Fibroblast of skin of back (primary cell): ENCODE measurements at regions not wholly inside any gene's neighbourhood (a gene's known extent, or its start where the extent isn't known, plus 50 kb on each side); places are given as distances from the start of the nearest gene placed in this dataset.
"Not testable (repeated sequence)": the region's sequence is repeated elsewhere in the genome, so short reads cannot be mapped to it uniquely, and the experiment has no call there.

Source experiments
- DNase-seq: peaks from one replicate; pipeline ENCODE4 v3.0.0-alpha.2; 2013

DNA sequence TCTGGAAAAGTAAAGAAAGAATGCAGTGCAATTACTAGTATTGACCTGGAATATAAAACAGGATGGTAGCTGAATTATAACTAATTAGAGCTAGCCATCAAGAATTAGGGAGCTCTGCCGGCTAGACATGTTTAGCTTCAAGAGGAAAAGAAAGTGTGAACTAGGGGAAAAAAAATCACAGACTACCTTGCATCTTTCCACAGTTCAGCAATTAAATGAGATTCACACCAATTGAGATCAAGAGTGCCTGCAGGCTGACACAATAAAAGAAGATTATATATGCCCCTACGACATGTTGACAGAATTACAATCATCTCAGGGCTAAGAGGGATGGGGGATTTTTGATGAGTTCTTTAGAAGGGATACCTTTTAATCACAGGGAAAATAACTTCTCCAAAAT lies 303.3 kb upstream of the CELF2 start:
- no peak for DNase-seq

DNA sequence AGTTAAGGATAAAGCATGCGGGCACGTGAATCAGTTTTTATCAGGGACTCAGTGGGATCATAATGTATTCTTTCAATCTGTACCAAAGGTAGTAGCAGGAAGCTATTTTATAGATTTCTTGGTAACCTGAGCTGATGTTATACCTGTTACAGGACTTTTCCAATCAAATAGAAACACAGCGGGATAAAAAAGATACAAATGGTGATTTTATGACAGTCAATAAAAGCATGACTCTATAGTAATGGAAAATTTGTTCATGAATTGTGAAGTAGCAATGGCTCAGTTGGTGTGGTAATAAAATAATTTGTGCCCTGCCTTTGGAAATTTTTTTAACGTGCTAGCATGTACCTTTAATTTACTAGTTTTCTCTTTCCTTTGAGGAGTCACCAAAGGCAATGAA lies 300.7 kb upstream of the CELF2 start:
- no peak for DNase-seq

DNA sequence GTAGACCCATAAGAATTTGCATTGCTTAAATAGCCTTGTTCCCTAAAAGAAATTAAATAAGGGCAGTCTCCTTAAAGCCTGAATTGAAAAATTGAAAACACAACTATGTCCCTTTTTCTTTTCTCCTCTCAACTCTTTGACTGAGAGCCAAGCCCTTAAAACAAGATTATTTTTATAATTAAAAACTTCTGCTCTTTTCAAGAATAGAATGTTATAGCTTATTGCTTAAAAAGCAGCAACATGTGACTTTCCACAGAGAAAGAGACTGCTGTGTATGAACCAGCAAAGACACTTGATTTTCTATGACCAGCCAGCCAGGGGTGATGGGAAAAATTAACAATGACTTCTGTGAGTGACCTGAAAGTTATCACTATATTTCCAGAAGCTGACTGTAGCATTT lies 295.2 kb upstream of the CELF2 start:
- DNase-seq = no peak

DNA sequence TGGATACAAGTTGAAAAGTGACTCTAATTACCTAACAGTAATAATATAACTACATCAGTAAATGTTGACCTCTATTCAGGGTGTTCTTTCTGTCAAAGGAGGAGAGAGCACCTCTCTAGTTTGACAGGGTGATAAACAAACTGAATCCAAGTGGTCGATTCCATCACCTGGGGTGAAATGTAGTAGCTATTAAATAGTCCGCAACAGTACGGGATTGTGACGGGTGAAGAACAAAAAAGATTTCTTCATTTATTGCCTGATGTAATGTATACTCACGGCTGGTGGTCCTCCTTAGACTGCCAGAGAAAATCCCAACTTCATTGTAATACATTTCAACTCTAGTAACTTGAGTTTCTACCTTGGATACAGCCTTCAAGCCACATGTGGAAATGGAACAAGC lies 292.5 kb upstream of the CELF2 start:
- DNase-seq = no peak

DNA sequence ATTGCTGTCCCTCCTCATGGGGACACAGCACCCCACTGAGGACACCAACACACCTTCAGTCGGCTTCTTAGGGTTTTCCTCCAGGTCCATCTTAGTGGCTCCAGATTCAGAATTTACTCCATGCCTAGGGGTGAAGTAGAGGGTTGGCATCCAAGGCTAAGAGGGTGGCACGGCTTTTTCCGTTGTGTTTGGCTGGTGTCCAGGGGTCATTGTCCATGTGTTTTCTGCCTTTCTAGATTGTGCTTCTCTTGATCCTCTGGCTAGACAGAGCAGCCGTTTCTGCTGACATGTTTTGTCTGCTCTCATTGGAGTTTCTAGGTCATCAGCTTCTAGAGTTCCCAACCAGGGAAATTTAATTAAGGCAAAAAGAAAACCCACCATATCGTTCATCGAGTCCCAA lies 291.6 kb upstream of the CELF2 start:
- DNase-seq = no peak

DNA sequence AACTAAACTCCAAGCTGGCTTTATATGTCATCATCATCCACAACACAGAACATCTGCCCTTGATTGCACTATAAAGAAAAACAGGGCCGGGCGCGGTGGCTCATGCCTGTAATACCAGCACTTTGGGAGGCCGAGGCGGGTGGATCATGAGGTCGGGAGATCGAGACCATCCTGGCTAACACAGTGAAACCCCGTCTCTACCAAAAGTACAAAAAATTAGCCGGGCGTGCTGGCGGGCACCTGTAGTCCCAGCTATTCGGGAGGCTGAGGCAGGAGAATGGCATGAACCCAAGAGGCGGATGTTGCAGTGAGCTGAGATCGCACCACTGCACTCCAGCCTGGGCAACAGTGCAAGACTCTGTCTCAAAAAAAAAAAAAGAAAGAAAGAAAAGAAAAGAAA lies 290.3 kb upstream of the CELF2 start:
- DNase-seq = not testable (repeated sequence)

GRCh38 chr10:10727812-10728211 lies 289.9 kb upstream of the CELF2 start:
- DNase-seq = no peak

- DNase-seq = no peak
These were observed 287.1 kb upstream of the CELF2 start for GRCh38 chr10:10730471-10731043.

- no peak for DNase-seq
These were observed 286.3 kb upstream of the CELF2 start for GRCh38 chr10:10731366-10731765.

DNA sequence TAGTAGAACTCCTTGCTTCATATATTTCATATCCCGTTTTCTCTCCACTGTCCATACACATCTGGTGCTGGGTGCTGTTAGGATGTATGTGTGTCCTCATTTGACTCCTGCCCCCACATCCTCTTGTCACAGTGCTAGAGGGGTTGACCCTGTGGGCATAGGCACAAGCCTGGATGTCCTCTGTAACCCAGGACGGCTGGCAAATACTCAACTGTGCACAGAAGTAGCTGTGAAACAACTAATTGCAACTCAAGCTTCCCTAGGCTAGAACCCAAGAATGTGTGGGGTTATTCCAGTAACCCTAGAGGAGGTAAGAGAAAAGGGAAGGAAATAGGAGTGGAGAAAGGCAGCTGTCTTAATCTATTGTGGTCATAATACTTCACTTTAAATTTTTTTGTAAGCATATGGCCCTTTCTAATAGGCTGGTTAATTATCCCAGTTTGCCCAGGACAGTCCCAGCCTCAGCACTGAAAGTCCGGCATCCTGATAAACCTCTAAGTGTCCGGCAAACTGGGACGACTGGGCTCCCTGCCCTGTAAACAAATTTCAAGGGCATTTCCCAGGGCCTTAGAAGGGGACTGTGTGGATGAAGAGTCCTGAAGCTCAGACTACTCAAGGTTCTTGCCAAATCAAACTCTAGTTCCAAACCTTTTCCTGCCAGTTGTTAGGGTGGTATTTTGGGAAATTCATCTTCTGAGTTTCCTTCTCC lies 283.2 kb upstream of the CELF2 start:
- DNase-seq = no peak

- no peak for DNase-seq
These were observed 272.4 kb upstream of the CELF2 start for GRCh38 chr10:10745291-10745690.

GRCh38 chr10:10755490-10755889 lies 262.2 kb upstream of the CELF2 start:
- DNase-seq = no peak

DNA sequence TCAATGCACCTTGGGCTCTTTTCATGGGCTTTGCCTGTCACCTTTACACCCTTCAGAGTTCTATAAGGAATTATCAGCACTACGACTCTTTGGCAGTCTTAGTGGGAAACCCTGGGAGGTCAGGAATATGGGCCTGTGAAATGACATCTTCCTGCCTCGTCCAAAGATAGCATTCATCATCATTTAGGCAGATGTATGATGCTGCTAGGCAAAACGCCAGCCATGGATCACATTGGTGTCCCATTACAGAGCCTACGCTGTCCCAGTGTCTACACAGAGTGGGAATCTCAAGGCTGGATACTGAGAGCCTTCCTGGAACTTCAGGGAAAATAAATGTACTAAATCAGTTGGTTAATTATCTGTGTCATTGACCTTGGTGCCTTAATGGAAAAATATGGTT lies 259.4 kb upstream of the CELF2 start:
- peak; percentile 53 for DNase-seq

GRCh38 chr10:10759806-10760205 lies 257.9 kb upstream of the CELF2 start:
- not testable (repeated sequence) for DNase-seq

DNA sequence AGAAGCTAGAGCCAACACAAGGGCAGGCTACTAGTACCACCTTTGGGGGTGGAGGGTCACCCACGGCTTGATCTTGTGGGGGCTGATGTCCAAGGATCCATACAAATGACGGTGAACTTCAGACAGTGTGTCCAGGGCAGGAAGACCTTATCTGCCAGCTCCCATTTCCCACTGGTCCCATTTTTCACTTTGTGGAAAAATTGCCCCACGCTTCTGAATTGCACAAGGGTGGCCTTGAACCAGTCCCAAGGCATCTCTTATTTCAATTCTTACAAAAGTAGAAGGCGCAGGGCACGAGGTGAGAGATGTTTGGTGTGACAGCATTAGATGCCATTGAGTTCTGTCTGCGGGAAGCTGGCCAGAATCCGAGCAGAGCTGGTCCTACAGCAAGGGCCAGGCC lies 252.7 kb upstream of the CELF2 start:
- DNase-seq = no peak

GRCh38 chr10:10772411-10772810 lies 245.3 kb upstream of the CELF2 start:
- DNase-seq = no peak

DNA sequence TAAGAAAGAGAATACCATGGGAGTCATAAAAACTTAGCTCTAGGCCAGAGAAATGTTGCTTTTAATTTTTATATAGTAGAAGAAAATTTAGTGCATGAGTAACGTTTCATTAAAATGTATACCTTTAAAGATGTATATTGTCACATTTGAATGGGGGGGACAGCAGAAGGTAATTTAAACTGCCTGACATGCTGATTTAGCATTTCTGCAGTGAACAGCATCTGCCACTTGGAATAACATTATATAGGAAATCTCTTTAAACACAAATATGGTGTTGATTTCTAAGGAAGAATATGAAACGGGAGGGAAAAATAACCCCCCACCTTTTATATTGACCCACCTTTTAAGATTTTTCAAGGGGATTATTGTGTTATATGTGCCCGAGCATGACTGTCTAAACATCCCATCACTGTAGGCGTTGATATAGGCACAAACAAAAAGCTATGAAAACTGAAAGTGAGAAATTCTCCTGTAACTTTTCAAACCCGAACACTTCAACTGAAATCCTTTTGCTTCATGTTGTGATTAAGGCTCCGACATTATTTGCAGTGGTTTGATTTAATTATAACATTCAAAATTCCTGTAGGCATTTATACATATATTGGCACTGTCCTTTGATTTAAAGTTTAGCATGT lies 244.7 kb upstream of the CELF2 start:
- no peak for DNase-seq

- no peak for DNase-seq
These were observed 243.3 kb upstream of the CELF2 start for GRCh38 chr10:10774416-10774815.

GRCh38 chr10:10776363-10776762 lies 241.3 kb upstream of the CELF2 start:
- no peak for DNase-seq

DNA sequence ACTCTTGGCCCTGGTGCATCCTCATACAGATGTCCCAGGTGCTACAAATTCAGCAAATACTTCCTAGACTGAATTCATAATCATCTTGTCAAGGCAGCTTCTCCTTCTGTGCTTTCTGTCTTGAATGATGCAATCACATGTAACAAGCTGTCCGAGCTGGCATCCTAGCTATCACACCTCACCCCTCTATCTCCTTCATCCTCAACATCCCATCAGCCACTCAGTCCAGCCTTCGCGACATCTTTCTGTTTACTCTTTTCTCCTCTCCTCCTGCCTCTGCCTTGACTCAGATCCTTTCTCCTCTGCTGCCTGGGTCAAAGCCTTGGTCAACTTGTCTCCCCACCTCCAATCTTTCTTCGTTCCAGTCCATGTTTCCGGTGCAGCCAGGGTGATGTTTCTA lies 240.4 kb upstream of the CELF2 start:
- no peak for DNase-seq

DNA sequence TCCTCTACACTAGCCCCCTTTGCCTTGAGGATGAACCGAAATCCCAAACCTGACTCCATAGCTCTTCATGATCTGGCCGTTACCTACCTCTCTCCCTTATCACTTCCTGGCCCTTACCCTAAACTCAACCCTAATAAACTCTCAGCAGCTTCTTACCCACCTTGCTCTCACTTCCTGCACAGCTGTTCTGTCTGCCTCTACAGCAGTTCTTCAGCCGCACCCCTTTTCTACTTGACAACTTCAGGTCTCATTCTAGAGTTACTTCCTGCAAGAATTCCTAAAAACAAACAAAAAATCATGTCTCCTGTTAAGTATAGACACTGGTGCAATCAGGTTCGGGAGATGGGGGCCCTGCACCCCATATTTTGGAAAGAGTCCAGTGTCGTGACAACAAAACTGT lies 239.9 kb upstream of the CELF2 start:
- no peak for DNase-seq

- DNase-seq = no peak
These were observed 238.7 kb upstream of the CELF2 start for GRCh38 chr10:10778959-10779358.

DNA sequence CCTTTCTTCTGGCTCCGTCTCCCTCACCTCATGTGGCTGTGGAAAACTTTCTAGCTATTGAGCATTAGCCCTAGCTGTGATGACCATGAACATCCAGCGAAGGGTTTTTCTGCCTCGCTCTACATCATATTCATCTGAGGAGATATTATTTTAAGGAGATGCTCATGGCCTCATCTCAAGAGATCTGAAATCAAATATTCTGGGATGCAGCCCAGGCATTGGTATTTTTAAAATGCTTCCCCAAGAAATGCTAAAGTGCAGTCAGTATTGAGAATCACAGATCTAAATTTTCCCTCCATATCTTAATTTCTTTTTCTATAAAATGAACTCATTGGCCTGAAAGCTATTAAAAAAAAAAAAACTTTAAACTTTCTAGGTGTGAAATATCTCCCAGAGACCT lies 238.2 kb upstream of the CELF2 start:
- DNase-seq = no peak

GRCh38 chr10:10780746-10781145 lies 236.9 kb upstream of the CELF2 start:
- peak; percentile 69 for DNase-seq
